Adrenal gland (tissue), 5 donors: ENCODE measurements at regions not wholly inside any gene's neighbourhood (a gene's known extent, or its start where the extent isn't known, plus 50 kb on each side); places are given as distances from the start of the nearest gene placed in this dataset.

Source experiments
- POLR2A ChIP-seq, 2 donors: fragments of 450-650 bp; IDR thresholded peaks; one replicate each; pipeline ENCODE4 v1.6.1; 2017; ENCODE audit warnings: antibody characterized with exemption in 2 of 2, mild to moderate bottlenecking in 2 of 2, moderate library complexity in 1 of 2
- TF ChIP-seq, protein P1 (sequence below), 6 experiments: fragments of 450-650 bp in 4 of 6; fragments of 200-600 bp in 2 of 6; sonication (generic) in 1 of 6; IDR thresholded peaks; 1 replicate in 5 of 6; 2 replicates in 1 of 6; pipeline versions ENCODE4 v1.5.1 to v1.8.0; 2016 to 2021; ENCODE audit warnings: antibody characterized with exemption in 6 of 6, mild to moderate bottlenecking in 2 of 6, moderate library complexity in 1 of 6
- donor health status: DM: no; HTN: no; CAD: no.

DNA sequence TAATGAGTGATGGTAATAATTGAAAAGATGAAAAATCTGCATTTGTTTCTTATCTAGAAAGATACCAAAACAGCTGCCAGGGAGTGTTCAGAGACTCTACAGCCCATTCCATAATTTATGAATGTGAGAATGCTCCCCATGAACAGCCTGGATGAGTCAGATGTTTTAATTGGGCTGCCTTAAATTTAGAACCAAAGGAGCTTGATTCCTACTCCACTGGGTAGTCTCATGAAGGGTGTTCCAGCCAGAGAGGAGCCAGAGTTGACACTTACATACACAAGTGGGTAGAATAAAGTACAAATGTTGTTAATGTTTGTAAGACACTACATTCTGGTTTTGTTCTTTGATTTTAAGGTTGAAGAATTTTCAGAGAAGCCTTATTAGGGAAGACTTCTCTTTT, 123.2 kb upstream of the PRNP start:
- TF ChIP-seq, protein P1, sequence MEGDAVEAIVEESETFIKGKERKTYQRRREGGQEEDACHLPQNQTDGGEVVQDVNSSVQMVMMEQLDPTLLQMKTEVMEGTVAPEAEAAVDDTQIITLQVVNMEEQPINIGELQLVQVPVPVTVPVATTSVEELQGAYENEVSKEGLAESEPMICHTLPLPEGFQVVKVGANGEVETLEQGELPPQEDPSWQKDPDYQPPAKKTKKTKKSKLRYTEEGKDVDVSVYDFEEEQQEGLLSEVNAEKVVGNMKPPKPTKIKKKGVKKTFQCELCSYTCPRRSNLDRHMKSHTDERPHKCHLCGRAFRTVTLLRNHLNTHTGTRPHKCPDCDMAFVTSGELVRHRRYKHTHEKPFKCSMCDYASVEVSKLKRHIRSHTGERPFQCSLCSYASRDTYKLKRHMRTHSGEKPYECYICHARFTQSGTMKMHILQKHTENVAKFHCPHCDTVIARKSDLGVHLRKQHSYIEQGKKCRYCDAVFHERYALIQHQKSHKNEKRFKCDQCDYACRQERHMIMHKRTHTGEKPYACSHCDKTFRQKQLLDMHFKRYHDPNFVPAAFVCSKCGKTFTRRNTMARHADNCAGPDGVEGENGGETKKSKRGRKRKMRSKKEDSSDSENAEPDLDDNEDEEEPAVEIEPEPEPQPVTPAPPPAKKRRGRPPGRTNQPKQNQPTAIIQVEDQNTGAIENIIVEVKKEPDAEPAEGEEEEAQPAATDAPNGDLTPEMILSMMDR (IDR thresholded peaks at IDR 0.05), result no peak
- TF ChIP-seq POLR2A (IDR thresholded peaks at IDR 0.05), result no peak
